ENCODE measurements at regions not wholly inside any gene's neighbourhood (a gene's known extent, or its start where the extent isn't known, plus 50 kb on each side); places are given as distances from the start of the nearest gene placed in this dataset.

DNA sequence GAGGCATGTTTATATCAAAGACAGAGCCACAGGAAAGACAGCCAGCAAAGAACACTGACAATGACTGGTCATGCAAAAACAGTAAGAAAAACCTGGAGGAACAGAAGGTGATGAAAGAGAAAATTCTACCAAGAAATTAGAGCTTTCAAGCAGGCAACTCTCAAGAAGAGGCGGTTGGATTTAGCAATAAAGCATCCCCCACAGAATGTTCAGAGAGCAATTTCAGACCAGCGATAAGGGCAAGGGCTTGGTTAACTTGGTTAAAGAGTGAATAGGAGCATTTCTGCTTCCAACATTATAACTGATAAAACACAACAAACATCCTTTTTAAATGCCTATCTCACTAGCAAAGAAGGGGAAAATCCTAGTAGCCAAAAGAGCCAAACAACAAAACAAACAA is 68.0 kb upstream of the NCKAP5 start (continued):
- TF ChIP-seq LARP7 (IDR thresholded peaks at IDR 0.05) (no peak), IKZF1 (conservative IDR thresholded peaks at IDR 0.05) (no peak), STAT3 (IDR thresholded peaks at IDR 0.05; ENCODE audit: low read depth, low read length) (no peak)

GRCh38 chr2:133640103-133640502 is 71.8 kb upstream of the NCKAP5 start:
- H3K9ac ChIP-seq (ENCODE audit: control insufficient read depth, insufficient read depth, low read length) = no peak overlapping the region
- H3K4me1 ChIP-seq (ENCODE audit: control insufficient read depth, insufficient read depth, low read length) = no peaks in the 10 kb centered on the region
- no peak overlapping the region for H3K4me3 ChIP-seq
- H4K20me1 ChIP-seq (ENCODE audit: control insufficient read depth, insufficient read depth) = no peaks in the 10 kb centered on the region
- no peaks in the 10 kb centered on the region for H3K27me3 ChIP-seq (replicated peaks in 1 of 2; ENCODE audit: control insufficient read depth in 2 of 2, insufficient read depth in 2 of 2, low read length in 1 of 2)
- H3K79me2 ChIP-seq (ENCODE audit: control insufficient read depth, insufficient read depth, low read length) = no peaks in the 10 kb centered on the region
- CTCF ChIA-PET = no interaction called here
- no peaks in the 10 kb centered on the region for H3K36me3 ChIP-seq (ENCODE audit: control insufficient read depth in 2 of 2, insufficient read depth in 2 of 2, low read length in 1 of 2)
- FAIRE-seq = no peak
- RAD21 ChIA-PET (ENCODE audit: unreplicated experiment) = no interaction called here
- H3K4me2 ChIP-seq (ENCODE audit: control insufficient read depth, insufficient read depth) = no peak overlapping the region
- DNase-seq (ENCODE audit: low read depth, low spot score) = no peak
- intact Hi-C loops (cut with micrococcal nuclease; ENCODE audit: unreplicated experiment) = no loop called here
- ATAC-seq = no peak
- no peak overlapping the region for H3K27ac ChIP-seq (ENCODE audit: control insufficient read depth, insufficient read depth)
- no TSS peak for BruUV-seq (replicated peaks)
- no peaks in the 10 kb centered on the region for H3K9me3 ChIP-seq (replicated peaks; ENCODE audit: control insufficient read depth, insufficient read depth, low read length)
- POLR2A ChIA-PET = no interaction called here
- in situ Hi-C loops (cut with MboI) = no loop called here
- no peak overlapping the region for H2AFZ ChIP-seq (ENCODE audit: control insufficient read depth, low read depth, low read length)
- SMC1A ChIA-PET (ENCODE audit: uncharacterized antibody, unreplicated experiment) = interaction anchor here (0.6 kb wide), 1 partner anchor 38 kb away, joined by 3 read pairs; no protein-coding TSS in a partner anchor
- TF ChIP-seq NFYA (IDR thresholded peaks at IDR 0.05; ENCODE audit: borderline replicate concordance, low read depth, low read length) (no peak), ZNF592 (IDR thresholded peaks at IDR 0.05) (no peak), EZH2 (IDR thresholded peaks at IDR 0.05; ENCODE audit: borderline replicate concordance, control insufficient read depth, low read depth, low read length) (no peak), SMARCA5 (IDR thresholded peaks at IDR 0.05) (no peak), NR2C1 (IDR thresholded peaks at IDR 0.05) (no peak), NRF1 (conservative IDR thresholded peaks at IDR 0.05; ENCODE audit: low read depth, low read length) (no peak), JUNB (IDR thresholded peaks at IDR 0.05) (no peak), SP1 (IDR thresholded peaks at IDR 0.05; ENCODE audit: low read depth, low read length) (no peak), BMI1 (IDR thresholded peaks at IDR 0.05; ENCODE audit: borderline replicate concordance) (no peak), ASH2L (IDR thresholded peaks at IDR 0.05; ENCODE audit: borderline replicate concordance, low read depth) (no peak), E4F1 (IDR thresholded peaks at IDR 0.05; ENCODE audit: borderline replicate concordance, partially characterized antibody) (no peak), DPF2 (IDR thresholded peaks at IDR 0.05) (no peak), ZNF622 (IDR thresholded peaks at IDR 0.05) (no peak), PML (IDR thresholded peaks at IDR 0.05; ENCODE audit: low read length) (no peak), NKRF (conservative IDR thresholded peaks at IDR 0.05) (no peak), CREB1 (IDR thresholded peaks at IDR 0.05; ENCODE audit: low read depth) (no peak)

Data from GM12878 (cell line).